IMR-90 (cell line): ENCODE measurements at regions not wholly inside any gene's neighbourhood (a gene's known extent, or its start where the extent isn't known, plus 50 kb on each side); places are given as distances from the start of the nearest gene placed in this dataset.

Experiments
- ATAC-seq: fragments of 200-7000 bp; cut with Tn5 transposase; 2 replicates; pipeline ENCODE4 v1.9.1; 2020; ENCODE audit warnings: low read depth, mild to moderate bottlenecking, moderate library complexity
- BruUV-seq: library from RNA; stranded (reverse); fragments of 400-500 nt; replicated peaks from 2 replicates; lab custom pipeline; 2021; lab: Mats Ljungman, UMichigan
- CTCF ChIA-PET: fragments of 300-600 bp; formaldehyde crosslinking; extraction: SDS; loops from one replicate; lab custom pipeline; 2021; ENCODE audit warnings: antibody characterized with exemption; lab: Yijun Ruan, JAX
- POLR2A ChIA-PET: fragments of 300-600 bp; sonication (Branson Sonifier 250); formaldehyde crosslinking; loops from one replicate; lab custom pipeline; 2022; ENCODE audit warnings: antibody characterized with exemption; ENCODE audit not compliant: unreplicated experiment; lab: Charles Lee
- DNase-seq: peaks from one replicate; pipeline ENCODE4 v3.0.0; 2013
- H2AFZ ChIP-seq: replicated peaks from 2 replicates; pipeline ENCODE3; 2013; ENCODE audit warnings: low read length, mild to moderate bottlenecking; ENCODE audit not compliant: poor library complexity
- H2AK5ac ChIP-seq: 2 replicates; pipeline ENCODE4 v1.6.1; 2013; ENCODE audit warnings: low read depth, low read length, inconsistent platforms
- H2AK9ac ChIP-seq: replicated peaks from 2 replicates; pipeline ENCODE3; 2013; ENCODE audit warnings: mild to moderate bottlenecking, low read depth, low read length, moderate library complexity; ENCODE audit not compliant: poor library complexity
- H2BK120ac ChIP-seq: 2 replicates; pipeline ENCODE4 v1.6.1; 2013; ENCODE audit warnings: low read depth, low read length, inconsistent platforms
- H2BK15ac ChIP-seq: 3 replicates; pipeline ENCODE4 v1.6.1; 2013; ENCODE audit warnings: low read depth, low read length, inconsistent platforms
- H2BK20ac ChIP-seq: 2 replicates; pipeline ENCODE4 v1.6.1; 2013; ENCODE audit warnings: low read depth, mild to moderate bottlenecking, inconsistent platforms, low read length, moderate library complexity
- H2BK5ac ChIP-seq: 2 replicates; pipeline ENCODE4 v1.6.1; 2013; ENCODE audit warnings: mild to moderate bottlenecking, low read depth, low read length, inconsistent platforms; ENCODE audit not compliant: poor library complexity, severe bottlenecking
- H3K14ac ChIP-seq: replicated peaks from 2 replicates; pipeline ENCODE4 v1.6.1; 2013; ENCODE audit warnings: low read depth, low read length, inconsistent platforms
- H3K18ac ChIP-seq: 2 replicates; pipeline ENCODE4 v1.6.1; 2013; ENCODE audit warnings: low read depth, low read length, control low read depth
- H3K23ac ChIP-seq: 2 replicates; pipeline ENCODE4 v1.6.1; 2013; ENCODE audit warnings: low read depth, low read length, inconsistent platforms
- H3K27ac ChIP-seq: 2 replicates; pipeline ENCODE4 v1.5.1; 2013; ENCODE audit warnings: mild to moderate bottlenecking, control low read depth, low read length; ENCODE audit not compliant: insufficient read depth
- H3K27me3 ChIP-seq: 2 replicates; pipeline ENCODE4 v1.6.1; 2013; ENCODE audit warnings: low read length; ENCODE audit not compliant: control insufficient read depth, insufficient read depth
- H3K36me3 ChIP-seq: 2 replicates; pipeline ENCODE4 v1.6.1; 2013; ENCODE audit warnings: low read length, mixed read lengths; ENCODE audit not compliant: control insufficient read depth, insufficient read depth
- H3K4ac ChIP-seq: 2 replicates; pipeline ENCODE4 v1.6.1; 2013; ENCODE audit warnings: low read depth, low read length, inconsistent platforms
- H3K4me1 ChIP-seq: 2 replicates; pipeline ENCODE4 v1.6.1; 2013; ENCODE audit warnings: low read length, mixed read lengths; ENCODE audit not compliant: control insufficient read depth, insufficient read depth
- H3K4me2 ChIP-seq: 2 replicates; pipeline ENCODE4 v1.6.1; 2013; ENCODE audit warnings: low read depth, mild to moderate bottlenecking, control low read depth, low read length, moderate library complexity
- H3K4me3 ChIP-seq: 2 replicates; pipeline ENCODE4 v1.5.1; 2013; ENCODE audit warnings: low read depth, mild to moderate bottlenecking, control low read depth, low read length, moderate library complexity; ENCODE audit not compliant: insufficient read depth
- H3K56ac ChIP-seq: 2 replicates; pipeline ENCODE4 v1.6.1; 2013; ENCODE audit warnings: low read length, inconsistent platforms; ENCODE audit not compliant: insufficient read depth; ENCODE audit errors: extremely low read depth
- H3K79me1 ChIP-seq, 2 experiments: 2 replicates each; pipeline ENCODE4 v1.6.1; 2013; ENCODE audit warnings: low read length in 2 of 2, inconsistent platforms in 1 of 2, low read depth in 1 of 2
- H3K9ac ChIP-seq: 2 replicates; pipeline ENCODE4 v1.6.1; 2013; ENCODE audit warnings: low read depth, low read length, control low read depth
- H3K9me1 ChIP-seq: 2 replicates; pipeline ENCODE4 v1.6.1; 2013; ENCODE audit warnings: low read length, inconsistent platforms; ENCODE audit not compliant: insufficient read depth
- H3K9me3 ChIP-seq: 2 replicates; pipeline ENCODE4 v1.6.1; 2013; ENCODE audit warnings: low read length; ENCODE audit not compliant: control insufficient read depth, insufficient read depth
- H4K20me1 ChIP-seq: 2 replicates; pipeline ENCODE4 v1.6.1; 2013; ENCODE audit warnings: low read length, inconsistent platforms; ENCODE audit not compliant: insufficient read depth
- H4K5ac ChIP-seq: 2 replicates; pipeline ENCODE4 v1.6.1; 2013; ENCODE audit warnings: mild to moderate bottlenecking, low read depth, low read length, control low read depth
- H4K8ac ChIP-seq, 2 experiments: 2 replicates each; pipeline ENCODE4 v1.6.1; 2013; ENCODE audit warnings: low read depth in 2 of 2, low read length in 2 of 2, control low read depth in 1 of 2, inconsistent platforms in 1 of 2
- H4K91ac ChIP-seq: 2 replicates; pipeline ENCODE4 v1.6.1; 2013; ENCODE audit warnings: low read depth, low read length, inconsistent platforms; ENCODE audit not compliant: insufficient read depth
- BHLHE40 ChIP-seq: fragments of 150-350 bp; IDR thresholded peaks from 2 replicates; pipeline ENCODE4 v1.6.1; 2016; ENCODE audit warnings: mild to moderate bottlenecking, low read depth, low read length
- CEBPB ChIP-seq: IDR thresholded peaks from 2 replicates; pipeline ENCODE4 v1.6.1; 2012; ENCODE audit warnings: low read depth, low read length, improper control_type of control experiment
- CHD1 ChIP-seq: IDR thresholded peaks from 2 replicates; pipeline ENCODE4 v1.6.1; 2012; ENCODE audit warnings: low read depth, low read length, improper control_type of control experiment
- CTCF ChIP-seq: conservative IDR thresholded peaks from 2 replicates; pipeline ENCODE4 v1.5.1; 2012; ENCODE audit warnings: mild to moderate bottlenecking, low read depth, low read length, improper control_type of control experiment
- ELK1 ChIP-seq: fragments of 150-350 bp; IDR thresholded peaks from 2 replicates; pipeline ENCODE4 v1.6.1; 2016; ENCODE audit warnings: low read depth, mild to moderate bottlenecking, low read length, moderate library complexity, borderline replicate concordance
- FOS ChIP-seq: fragments of 150-350 bp; IDR thresholded peaks from 2 replicates; pipeline ENCODE4 v1.6.1; 2016; ENCODE audit warnings: low read depth, low read length
- MAZ ChIP-seq: IDR thresholded peaks from 2 replicates; pipeline ENCODE4 v1.6.1; 2012; ENCODE audit warnings: low read depth, mild to moderate bottlenecking, low read length, improper control_type of control experiment, moderate library complexity, borderline replicate concordance
- NFE2L2 ChIP-seq: fragments of 150-350 bp; IDR thresholded peaks from 2 replicates; pipeline ENCODE4 v1.6.1; 2016; ENCODE audit warnings: low read depth, mild to moderate bottlenecking, low read length
- POLR2A ChIP-seq: IDR thresholded peaks from 2 replicates; pipeline ENCODE4 v1.6.1; 2012; ENCODE audit warnings: mild to moderate bottlenecking, low read depth, low read length
- RAD21 ChIP-seq: IDR thresholded peaks from 2 replicates; pipeline ENCODE4 v1.6.1; 2012; ENCODE audit warnings: low read length, improper control_type of control experiment
- RCOR1 ChIP-seq: IDR thresholded peaks from 2 replicates; pipeline ENCODE4 v1.6.1; 2012; ENCODE audit warnings: mild to moderate bottlenecking, low read length, improper control_type of control experiment; ENCODE audit not compliant: insufficient replicate concordance
- RFX5 ChIP-seq: IDR thresholded peaks from 2 replicates; pipeline ENCODE4 v1.8.0; 2012; ENCODE audit warnings: low read depth, mild to moderate bottlenecking, low read length, moderate library complexity
- SMC3 ChIP-seq: fragments of 150-350 bp; IDR thresholded peaks from 2 replicates; pipeline ENCODE4 v1.6.1; 2016; ENCODE audit warnings: low read depth, mild to moderate bottlenecking, antibody characterized with exemption, low read length, moderate library complexity
- USF2 ChIP-seq: fragments of 150-350 bp; IDR thresholded peaks from 2 replicates; pipeline ENCODE4 v1.6.1; 2017; ENCODE audit warnings: mild to moderate bottlenecking, antibody characterized with exemption, low read length, low read depth
- WGBS, 2 experiments: methylation state at CpG; one replicate each; pipeline versions ENCODE4 v1.1.5 to v1.1.7; 2013; ENCODE audit warnings: missing lambda C conversion rate in 2 of 2; ENCODE audit not compliant: insufficient read length in 1 of 2; ENCODE audit errors: extremely low coverage in 2 of 2; 5-methylcytosine and 5-hydroxymethylcytosine counted together
- dilution Hi-C: fragments of 300-500 bp; cut with HindIII; formaldehyde crosslinking; loops from one replicate; pipeline ENCODE4 v1.14.3; 2018; ENCODE audit warnings: low sequenced_read_pairs; ENCODE audit not compliant: unreplicated experiment
- in situ Hi-C: fragments of 300-500 bp; cut with MboI; formaldehyde crosslinking; loops from 3 replicates; pipeline ENCODE4 v1.14.3; 2019; ENCODE audit warnings: low sequenced_read_pairs, inconsistent platforms, mixed read lengths
- intact Hi-C: fragments of 100-400 bp; cut with micrococcal nuclease; formaldehyde crosslinking; loops from 2 replicates; pipeline ENCODE4 v1.10.0; 2022

GRCh38 chr5:96579711-96580110 lies 82.5 kb upstream of the CAST start:
- H3K79me1 ChIP-seq: no peaks in the 10 kb centered on the region
- no peak overlapping the region for H3K56ac ChIP-seq
- no peak overlapping the region for H2AK9ac ChIP-seq
- H2BK120ac ChIP-seq: no peak overlapping the region
- no peak overlapping the region for H3K4me2 ChIP-seq
- whole genome bisulfite sequencing, 2 experiments: no CpG with 5 or more reads among the region's 2 CpGs
- H2BK5ac ChIP-seq: no peak overlapping the region
- peaks cover 2% of the 10 kb centered on the region for H3K9me3 ChIP-seq
- ATAC-seq: no peak
- no peak overlapping the region for H3K4ac ChIP-seq
- H3K23ac ChIP-seq: no peak overlapping the region
- H3K9me1 ChIP-seq: peaks cover 5% of the 10 kb centered on the region; the same call in 1 of the 2 replicates
- DNase-seq: no peak
- no peak overlapping the region for H2AFZ ChIP-seq
- H3K4me3 ChIP-seq: no peak overlapping the region
- H3K14ac ChIP-seq: no peak overlapping the region
- BruUV-seq: no TSS peak
- peak overlapping the region; percentile 47; the same call in 1 of the 2 replicates for H4K5ac ChIP-seq
- TF ChIP-seq CHD1 (no peak), CEBPB (no peak), RFX5 (no peak), BHLHE40 (no peak), POLR2A (no peak), ELK1 (no peak), RAD21 (no peak), MAZ (no peak), USF2 (no peak), CTCF (no peak), FOS (no peak), RCOR1 (no peak), SMC3 (no peak), NFE2L2 (no peak)
- dilution Hi-C loops (no loop called here), in situ Hi-C loops (no loop called here), intact Hi-C loops (loop anchor here (10.0 kb wide), 1 partner anchor 135 kb away; no protein-coding TSS in a partner anchor)
- no peak overlapping the region for H2BK20ac ChIP-seq
- ChIA-PET CTCF (no interaction called here), POLR2A (no interaction called here)
- no peak overlapping the region for H3K27ac ChIP-seq
- no peaks in the 10 kb centered on the region for H4K20me1 ChIP-seq
- H3K9ac ChIP-seq: no peak overlapping the region
- H3K4me1 ChIP-seq: peaks cover 6% of the 10 kb centered on the region
- H2BK15ac ChIP-seq: no peak overlapping the region
- peak overlapping the region; percentile 61; the same call in 1 of the 2 replicates for H3K18ac ChIP-seq
- peak overlapping the region; percentile 66; the same call in 1 of the 2 replicates for H2AK5ac ChIP-seq
- H4K91ac ChIP-seq: 0 out of 2 replicates have a peak overlapping the region, but pooled peaks have one; percentile 42
- H4K8ac ChIP-seq: no peak overlapping the region
- H3K36me3 ChIP-seq: no peaks in the 10 kb centered on the region
- no peaks in the 10 kb centered on the region for H3K27me3 ChIP-seq
